Vagina (tissue), 2 donors: ENCODE measurements at regions not wholly inside any gene's neighbourhood (a gene's known extent, or its start where the extent isn't known, plus 50 kb on each side); places are given as distances from the start of the nearest gene placed in this dataset.

ENCODE experiments used
- DNase-seq, 2 donors: peaks; one replicate each; pipeline ENCODE4 v3.0.0-alpha.2; 2017; ENCODE audit errors: extremely low spot score in 2 of 2
- H3K27ac ChIP-seq: fragments of 200-600 bp; sonication (generic); one replicate; pipeline ENCODE4 v1.5.1; 2019
- H3K27me3 ChIP-seq: fragments of 200-600 bp; sonication (generic); one replicate; pipeline ENCODE4 v1.5.1; 2019
- H3K36me3 ChIP-seq, 2 donors: fragments of 200-600 bp; sonication (generic); one replicate each; pipeline ENCODE4 v1.5.1; 2017 to 2019
- H3K4me1 ChIP-seq: fragments of 200-600 bp; sonication (generic); one replicate; pipeline ENCODE4 v1.5.1; 2019
- H3K4me3 ChIP-seq, 2 donors: fragments of 200-600 bp; sonication (generic); 1 replicate in 1 of 2; 2 replicates in 1 of 2; pipeline ENCODE4 v1.5.1; 2016 to 2019
- H3K9me3 ChIP-seq: fragments of 200-600 bp; sonication (generic); one replicate; pipeline ENCODE4 v1.5.1; 2019
- POLR2A ChIP-seq, 2 donors: fragments of 450-650 bp; IDR thresholded peaks; one replicate each; pipeline ENCODE4 v1.6.1; 2017; ENCODE audit warnings: antibody characterized with exemption in 2 of 2, mild to moderate bottlenecking in 2 of 2, moderate library complexity in 2 of 2
- POLR2AphosphoS5 ChIP-seq, 2 donors: sonication (generic); formaldehyde crosslinking; IDR thresholded peaks; one replicate each; pipeline ENCODE4 v1.9.0; 2017; ENCODE audit warnings: antibody characterized with exemption in 2 of 2, mild to moderate bottlenecking in 2 of 2, low read depth in 1 of 2; ENCODE audit not compliant: insufficient read depth in 1 of 2
- intact Hi-C: fragments of 100-400 bp; cut with DNase I; formaldehyde crosslinking; loops from one replicate; pipeline ENCODE4 v1.15.1; 2023
- TF ChIP-seq, protein P1 (sequence below), 3 experiments: fragments of 450-650 bp in 2 of 3; fragments of 200-600 bp in 1 of 3; sonication (generic) in 1 of 3; IDR thresholded peaks; one replicate each; pipeline ENCODE4 v1.5.1; 2017 to 2019; ENCODE audit warnings: antibody characterized with exemption in 3 of 3, mild to moderate bottlenecking in 2 of 3, moderate library complexity in 2 of 3

DNA sequence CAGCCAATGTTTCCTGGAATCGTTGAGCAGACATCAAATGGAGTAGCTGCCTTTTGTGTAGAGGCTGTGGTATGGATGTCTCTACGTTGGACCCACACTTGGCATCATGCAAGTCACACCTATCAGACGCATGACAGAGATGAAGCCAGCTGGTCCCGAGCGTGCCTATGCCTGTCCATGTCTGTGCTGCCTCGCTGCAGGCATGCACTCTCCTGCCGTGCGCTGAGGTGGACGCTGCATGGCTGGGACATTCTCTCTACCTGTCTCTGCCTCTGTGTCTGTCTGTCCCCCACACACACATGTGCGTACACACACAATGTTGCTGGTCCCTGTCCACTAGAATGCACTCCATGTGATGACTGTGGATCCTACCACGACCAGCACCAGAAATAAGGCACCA, 514.2 kb upstream of the MYT1L start:
- Histone ChIP-seq H3K36me3 (no peaks in the 10 kb centered on the region), H3K27me3 (no peaks in the 10 kb centered on the region), H3K4me3 (no peak overlapping the region), H3K9me3 (no peaks in the 10 kb centered on the region), H3K27ac (no peak overlapping the region), H3K4me1 (peaks cover 16% of the 10 kb centered on the region)
- TF ChIP-seq, protein P1, sequence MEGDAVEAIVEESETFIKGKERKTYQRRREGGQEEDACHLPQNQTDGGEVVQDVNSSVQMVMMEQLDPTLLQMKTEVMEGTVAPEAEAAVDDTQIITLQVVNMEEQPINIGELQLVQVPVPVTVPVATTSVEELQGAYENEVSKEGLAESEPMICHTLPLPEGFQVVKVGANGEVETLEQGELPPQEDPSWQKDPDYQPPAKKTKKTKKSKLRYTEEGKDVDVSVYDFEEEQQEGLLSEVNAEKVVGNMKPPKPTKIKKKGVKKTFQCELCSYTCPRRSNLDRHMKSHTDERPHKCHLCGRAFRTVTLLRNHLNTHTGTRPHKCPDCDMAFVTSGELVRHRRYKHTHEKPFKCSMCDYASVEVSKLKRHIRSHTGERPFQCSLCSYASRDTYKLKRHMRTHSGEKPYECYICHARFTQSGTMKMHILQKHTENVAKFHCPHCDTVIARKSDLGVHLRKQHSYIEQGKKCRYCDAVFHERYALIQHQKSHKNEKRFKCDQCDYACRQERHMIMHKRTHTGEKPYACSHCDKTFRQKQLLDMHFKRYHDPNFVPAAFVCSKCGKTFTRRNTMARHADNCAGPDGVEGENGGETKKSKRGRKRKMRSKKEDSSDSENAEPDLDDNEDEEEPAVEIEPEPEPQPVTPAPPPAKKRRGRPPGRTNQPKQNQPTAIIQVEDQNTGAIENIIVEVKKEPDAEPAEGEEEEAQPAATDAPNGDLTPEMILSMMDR (IDR thresholded peaks at IDR 0.05), result no peak
- TF ChIP-seq POLR2A (IDR thresholded peaks at IDR 0.05), result no peak
- TF ChIP-seq POLR2AphosphoS5 (IDR thresholded peaks at IDR 0.05; ENCODE audit: insufficient read depth in 1 of 2, low read depth in 1 of 2), result no peak
- DNase-seq, result no peak
- intact Hi-C loops, result no loop called here

DNA sequence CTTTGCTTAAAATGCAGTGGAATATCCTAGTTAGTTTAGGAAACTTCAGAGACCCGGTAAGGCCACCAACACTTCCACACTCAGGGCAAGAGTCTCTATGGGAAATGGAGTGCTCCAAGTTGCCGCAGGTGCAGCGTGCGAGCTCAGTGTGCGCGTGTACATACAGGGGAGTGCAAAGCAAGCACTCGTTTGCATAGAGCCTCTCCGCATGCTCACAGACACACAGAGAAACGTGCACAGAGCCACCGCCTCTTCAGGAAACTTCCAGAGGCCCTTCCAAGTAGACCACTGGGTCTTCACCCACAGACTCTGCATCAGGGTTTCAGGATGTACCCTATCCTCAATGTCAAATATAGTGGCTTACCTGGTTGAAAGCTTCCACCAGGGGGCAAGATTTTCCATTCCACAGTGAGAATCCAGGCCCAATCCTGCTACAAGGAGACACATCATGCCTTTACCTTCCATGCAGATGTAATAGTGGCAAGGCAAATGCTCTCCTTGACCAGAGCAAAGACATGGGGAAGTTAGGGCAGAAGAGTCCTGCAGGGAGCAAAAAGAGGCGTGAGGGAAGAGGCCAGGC, 513.0 kb upstream of the MYT1L start:
- H3K4me1 ChIP-seq, result peaks cover 16% of the 10 kb centered on the region
- no peaks in the 10 kb centered on the region for H3K27me3 ChIP-seq
- TF ChIP-seq, protein P1 (IDR thresholded peaks at IDR 0.05), result no peak
- no peak for TF ChIP-seq POLR2A (IDR thresholded peaks at IDR 0.05)
- TF ChIP-seq POLR2AphosphoS5 (IDR thresholded peaks at IDR 0.05; ENCODE audit: insufficient read depth in 1 of 2, low read depth in 1 of 2), result no peak
- no peaks in the 10 kb centered on the region for H3K36me3 ChIP-seq
- no peak for DNase-seq
- no peak overlapping the region for H3K4me3 ChIP-seq
- intact Hi-C loops, result no loop called here
- no peak overlapping the region for H3K27ac ChIP-seq
- H3K9me3 ChIP-seq, result no peaks in the 10 kb centered on the region

DNA sequence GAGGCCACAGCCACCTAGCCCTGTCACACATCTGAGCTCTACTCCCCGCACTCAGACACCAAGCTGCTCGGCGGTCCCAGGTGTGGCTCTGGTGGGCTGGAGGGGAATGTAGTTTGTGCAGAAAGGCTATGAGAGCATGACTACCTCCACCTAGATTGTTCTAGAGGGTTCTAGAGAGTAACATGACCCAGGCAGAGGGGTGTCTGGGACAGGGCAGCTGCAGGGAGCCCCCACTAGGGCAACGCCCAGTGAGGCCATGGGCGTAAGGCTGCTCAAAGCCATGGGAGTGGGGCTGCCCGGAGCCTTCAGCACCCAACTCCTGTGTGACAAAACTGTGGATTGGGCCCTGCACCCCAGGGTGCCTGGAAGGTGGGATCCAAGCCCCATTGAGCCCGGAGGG, 511.4 kb upstream of the MYT1L start:
- no peak for DNase-seq
- intact Hi-C loops, result no loop called here

DNA sequence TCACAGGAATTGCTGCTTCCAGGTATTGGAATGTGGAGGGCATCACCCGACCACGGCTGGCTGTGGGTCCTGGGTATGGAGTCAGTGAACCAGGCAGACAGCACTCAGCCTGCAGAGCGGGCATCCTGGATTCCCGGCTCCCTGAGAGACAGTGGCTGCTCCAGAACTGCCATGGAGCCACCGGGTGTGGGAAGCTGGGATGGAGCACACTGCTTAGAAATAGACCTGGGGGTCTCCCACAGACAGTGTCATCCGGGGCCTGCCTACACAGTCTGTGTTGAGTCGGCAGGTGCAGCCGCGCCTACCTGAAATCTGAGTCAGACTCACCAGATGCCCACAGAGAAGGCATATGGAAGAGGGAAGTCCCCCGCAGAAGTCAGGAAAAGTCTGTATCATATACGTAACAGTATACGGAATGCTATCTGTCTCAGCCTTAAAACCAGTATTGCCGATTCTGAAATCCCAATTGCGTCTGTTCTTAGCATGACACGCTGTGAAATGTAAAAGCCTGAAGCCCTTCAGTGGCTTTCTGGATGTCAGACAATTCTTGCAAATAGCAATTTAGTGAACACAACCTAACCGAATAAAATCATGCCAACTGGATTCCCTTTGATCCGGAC, 509.7 kb upstream of the MYT1L start:
- intact Hi-C loops, result no loop called here
- H3K4me3 ChIP-seq, result no peak overlapping the region

More for the DNA sequence above, 511.4 kb upstream of the MYT1L start:
- Histone ChIP-seq H3K4me3 (no peak overlapping the region), H3K9me3 (no peaks in the 10 kb centered on the region), H3K27ac (no peak overlapping the region), H3K36me3 (no peaks in the 10 kb centered on the region), H3K27me3 (no peaks in the 10 kb centered on the region), H3K4me1 (peaks cover 16% of the 10 kb centered on the region)
- TF ChIP-seq, protein P1 (IDR thresholded peaks at IDR 0.05), result no peak
- TF ChIP-seq POLR2A (IDR thresholded peaks at IDR 0.05), result no peak
- TF ChIP-seq POLR2AphosphoS5 (IDR thresholded peaks at IDR 0.05; ENCODE audit: insufficient read depth in 1 of 2, low read depth in 1 of 2), result no peak

More for the DNA sequence above, 509.7 kb upstream of the MYT1L start:
- no peaks in the 10 kb centered on the region for H3K4me1 ChIP-seq
- no peak for TF ChIP-seq POLR2AphosphoS5 (IDR thresholded peaks at IDR 0.05; ENCODE audit: insufficient read depth in 1 of 2, low read depth in 1 of 2)
- TF ChIP-seq, protein P1 (IDR thresholded peaks at IDR 0.05), result no peak
- no peak for TF ChIP-seq POLR2A (IDR thresholded peaks at IDR 0.05)
- H3K27ac ChIP-seq, result no peak overlapping the region
- H3K9me3 ChIP-seq, result no peaks in the 10 kb centered on the region
- no peaks in the 10 kb centered on the region for H3K36me3 ChIP-seq
- DNase-seq, result peak in 1 of 2 donors; percentile 70
- H3K27me3 ChIP-seq, result no peaks in the 10 kb centered on the region
